H1 (cell line): ENCODE measurements at regions not wholly inside any gene's neighbourhood (a gene's known extent, or its start where the extent isn't known, plus 50 kb on each side); places are given as distances from the start of the nearest gene placed in this dataset.

ENCODE experiments used
- CTCF ChIA-PET: fragments of 300-600 bp; sonication (Branson Sonifier 250); formaldehyde crosslinking; loops from one replicate; lab custom pipeline; 2021; ENCODE audit not compliant: partially characterized antibody; lab: Charles Lee
- POLR2A ChIA-PET: fragments of 300-600 bp; sonication (Branson Sonifier 250); formaldehyde crosslinking; loops from one replicate; lab custom pipeline; 2021; ENCODE audit warnings: inconsistent platforms; ENCODE audit not compliant: partially characterized antibody; lab: Charles Lee
- DNase-seq, 2 experiments: peaks; one replicate each; pipeline versions ENCODE4 v3.0.0 to v3.0.0-alpha.2; 2010 to 2022; ENCODE audit warnings: low spot score in 2 of 2, low read depth in 1 of 2, mixed read lengths in 1 of 2
- FAIRE-seq: peaks from 2 replicates; lab custom pipeline; 2011; peaks lifted over from hg19 to GRCh38; lab: Jason Lieb, UNC
- H2AFZ ChIP-seq: 2 replicates; pipeline ENCODE4 v1.8.1; 2012; ENCODE audit warnings: low read length, inconsistent platforms
- H2AK5ac ChIP-seq: 2 replicates; pipeline ENCODE4 v1.6.1; 2013; ENCODE audit warnings: low read depth, low read length
- H2BK120ac ChIP-seq: replicated peaks from 2 replicates; pipeline ENCODE3; 2013; ENCODE audit warnings: low read depth, low read length, inconsistent platforms
- H2BK12ac ChIP-seq: 2 replicates; pipeline ENCODE4 v1.6.1; 2013; ENCODE audit warnings: low read depth, low read length
- H2BK15ac ChIP-seq: 2 replicates; pipeline ENCODE4 v1.6.1; 2013; ENCODE audit warnings: low read length
- H2BK20ac ChIP-seq: 2 replicates; pipeline ENCODE4 v1.6.1; 2013; ENCODE audit warnings: low read length
- H2BK5ac ChIP-seq: 2 replicates; pipeline ENCODE4 v1.6.1; 2013; ENCODE audit warnings: low read depth, low read length
- H3K14ac ChIP-seq: 2 replicates; pipeline ENCODE4 v1.6.1; 2013; ENCODE audit warnings: inconsistent platforms; ENCODE audit not compliant: insufficient read length
- H3K18ac ChIP-seq: 2 replicates; pipeline ENCODE4 v1.6.1; 2013; ENCODE audit warnings: low read length; ENCODE audit errors: extremely low read depth
- H3K23ac ChIP-seq: 2 replicates; pipeline ENCODE4 v1.6.1; 2013; ENCODE audit warnings: inconsistent platforms; ENCODE audit not compliant: insufficient read length
- H3K23me2 ChIP-seq: 2 replicates; pipeline ENCODE4 v1.6.1; 2013; ENCODE audit warnings: low read depth, low read length
- H3K27ac ChIP-seq: 2 replicates; pipeline ENCODE4 v1.6.1; 2011; ENCODE audit warnings: low read depth, low read length, inconsistent platforms
- H3K27me3 ChIP-seq, 4 experiments: replicated peaks in 1 of 4; 1 replicate in 1 of 4; 2 replicates in 3 of 4; pipeline versions ENCODE4 v1.6.1 to v1.8.1; 2011 to 2013; ENCODE audit warnings: low read length in 3 of 4, mild to moderate bottlenecking in 3 of 4, inconsistent platforms in 2 of 4, mixed read lengths in 2 of 4, moderate library complexity in 1 of 4; ENCODE audit not compliant: control insufficient read depth in 3 of 4, insufficient read depth in 3 of 4; ENCODE audit errors: extremely low read depth in 1 of 4
- H3K36me3 ChIP-seq, 4 experiments: 2 replicates each; pipeline versions ENCODE4 v1.6.1 to v1.8.1; 2011 to 2013; ENCODE audit warnings: mild to moderate bottlenecking in 4 of 4, low read length in 3 of 4, moderate library complexity in 2 of 4, control low read depth in 1 of 4, inconsistent platforms in 1 of 4; ENCODE audit not compliant: insufficient read depth in 4 of 4, control insufficient read depth in 2 of 4
- H3K4ac ChIP-seq: replicated peaks from 2 replicates; pipeline ENCODE3; 2013; ENCODE audit warnings: low read length, low read depth, mixed read lengths, inconsistent platforms; ENCODE audit not compliant: insufficient read length
- H3K4me1 ChIP-seq, 4 experiments: replicated peaks in 1 of 4; 1 replicate in 1 of 4; 2 replicates in 3 of 4; pipeline versions ENCODE4 v1.6.1 to v1.8.1; 2011 to 2013; ENCODE audit warnings: low read length in 3 of 4, inconsistent platforms in 2 of 4, mixed read lengths in 1 of 4; ENCODE audit not compliant: insufficient read depth in 4 of 4, control insufficient read depth in 3 of 4
- H3K4me2 ChIP-seq, 2 experiments: 2 replicates each; pipeline versions ENCODE4 v1.6.1 to v1.8.1; 2011 to 2013; ENCODE audit warnings: low read depth in 2 of 2, low read length in 2 of 2, control low read depth in 1 of 2, inconsistent platforms in 1 of 2, mild to moderate bottlenecking in 1 of 2; ENCODE audit not compliant: insufficient read depth in 1 of 2
- H3K4me3 ChIP-seq, 4 experiments: fragments of 200-600, 300-600 bp in 1 of 4; sonication (generic), shearing (Covaris generic), sonication (Bioruptor Twin) in 1 of 4; 2 replicates each; pipeline versions ENCODE4 v1.5.1 to v1.8.1; 2011 to 2016; ENCODE audit warnings: low read length in 4 of 4, low read depth in 3 of 4, control low read depth in 2 of 4, inconsistent platforms in 2 of 4, mild to moderate bottlenecking in 2 of 4, mixed read lengths in 1 of 4, moderate library complexity in 1 of 4; ENCODE audit not compliant: insufficient read depth in 2 of 4; ENCODE audit errors: extremely low read depth in 1 of 4
- H3K56ac ChIP-seq: replicated peaks from 2 replicates; pipeline ENCODE3; 2013; ENCODE audit warnings: low read depth, mild to moderate bottlenecking, mixed read lengths, low read length, inconsistent platforms; ENCODE audit not compliant: insufficient read length
- H3K79me1 ChIP-seq: 2 replicates; pipeline ENCODE4 v1.6.1; 2013; ENCODE audit warnings: low read depth, low read length, control low read depth
- H3K79me2 ChIP-seq, 2 experiments: 2 replicates each; pipeline versions ENCODE4 v1.6.1 to v1.8.1; 2012 to 2013; ENCODE audit warnings: low read length in 2 of 2, mild to moderate bottlenecking in 2 of 2, inconsistent platforms in 1 of 2; ENCODE audit not compliant: insufficient read depth in 2 of 2, control insufficient read depth in 1 of 2
- H3K9ac ChIP-seq, 4 experiments: replicated peaks in 1 of 4; 1 replicate in 1 of 4; 2 replicates in 3 of 4; pipeline versions ENCODE4 v1.6.1 to v1.8.1; 2011 to 2013; ENCODE audit warnings: low read depth in 3 of 4, low read length in 3 of 4, control low read depth in 2 of 4, mild to moderate bottlenecking in 2 of 4, moderate library complexity in 2 of 4, inconsistent platforms in 1 of 4; ENCODE audit errors: extremely low read depth in 1 of 4
- H3K9me3 ChIP-seq, 2 experiments: 2 replicates each; pipeline versions ENCODE4 v1.6.1 to v1.8.1; 2012 to 2013; ENCODE audit warnings: mild to moderate bottlenecking in 2 of 2, moderate library complexity in 2 of 2, control low read depth in 1 of 2, inconsistent platforms in 1 of 2, low read depth in 1 of 2, low read length in 1 of 2, mixed read lengths in 1 of 2; ENCODE audit not compliant: insufficient read depth in 2 of 2
- H4K20me1 ChIP-seq, 2 experiments: replicated peaks in 1 of 2; 2 replicates each; pipeline versions ENCODE3 to v1.8.1; 2011 to 2013; ENCODE audit warnings: inconsistent platforms in 2 of 2, low read length in 2 of 2, mild to moderate bottlenecking in 1 of 2; ENCODE audit not compliant: insufficient read depth in 2 of 2, control insufficient read depth in 1 of 2
- H4K5ac ChIP-seq: 2 replicates; pipeline ENCODE4 v1.6.1; 2013; ENCODE audit warnings: low read length, low read depth, mixed read lengths, inconsistent platforms; ENCODE audit not compliant: insufficient read length
- H4K8ac ChIP-seq: 2 replicates; pipeline ENCODE4 v1.8.0; 2013; ENCODE audit warnings: mild to moderate bottlenecking, moderate library complexity, low read length, inconsistent platforms; ENCODE audit not compliant: insufficient read depth; ENCODE audit errors: extremely low read depth
- H4K91ac ChIP-seq: replicated peaks from 2 replicates; pipeline ENCODE3; 2013; ENCODE audit warnings: low read length, mixed read lengths, inconsistent platforms; ENCODE audit not compliant: insufficient read length
- ASH2L ChIP-seq: fragments of 200-600, 300-600 bp; sonication (generic); IDR thresholded peaks from one replicate; pipeline ENCODE4 v1.7.1; 2017; ENCODE audit warnings: low read length
- BACH1 ChIP-seq: IDR thresholded peaks from 2 replicates; pipeline ENCODE4 v1.6.1; 2012; ENCODE audit warnings: low read length, improper control_type of control experiment
- CEBPB ChIP-seq: IDR thresholded peaks from 2 replicates; pipeline ENCODE4 v1.6.1; 2012; ENCODE audit warnings: low read depth, low read length
- EZH2 ChIP-seq: fragments of 200-600 bp; sonication (generic); IDR thresholded peaks from 2 replicates; pipeline ENCODE4 v1.7.1; 2012; ENCODE audit warnings: low read depth, mild to moderate bottlenecking, moderate library complexity, low read length, inconsistent platforms; ENCODE audit not compliant: severe bottlenecking
- FOSL1 ChIP-seq: IDR thresholded peaks from 2 replicates; pipeline ENCODE4 v1.6.1; 2011; ENCODE audit warnings: mild to moderate bottlenecking, low read depth, low read length, moderate library complexity; ENCODE audit not compliant: insufficient read depth
- HDAC6 ChIP-seq: IDR thresholded peaks from one replicate; pipeline ENCODE4 v1.7.1; 2012; ENCODE audit warnings: low read depth, mild to moderate bottlenecking, inconsistent platforms, low read length, moderate library complexity
- MAFK ChIP-seq: IDR thresholded peaks from 2 replicates; pipeline ENCODE4 v1.6.1; 2012; ENCODE audit warnings: low read depth, mild to moderate bottlenecking, improper control_type of control experiment, low read length
- MAX ChIP-seq: IDR thresholded peaks from 2 replicates; pipeline ENCODE4 v1.6.1; 2012; ENCODE audit warnings: inconsistent platforms
- POU5F1 ChIP-seq: IDR thresholded peaks from 2 replicates; pipeline ENCODE4 v1.6.1; 2011; ENCODE audit warnings: low read depth, mild to moderate bottlenecking, low read length, moderate library complexity
- SAP30 ChIP-seq: fragments of 300-600 bp; sonication (generic); IDR thresholded peaks from 2 replicates; pipeline ENCODE4 v1.7.1; 2012; ENCODE audit warnings: low read length, moderate library complexity, mild to moderate bottlenecking, inconsistent platforms; ENCODE audit not compliant: insufficient read depth, insufficient replicate concordance
- SIRT6 ChIP-seq: IDR thresholded peaks from one replicate; pipeline ENCODE4 v1.7.1; 2012; ENCODE audit warnings: low read length, inconsistent platforms
- TBP ChIP-seq: IDR thresholded peaks from 2 replicates; pipeline ENCODE4 v1.6.1; 2011; ENCODE audit warnings: low read depth, low read length, improper control_type of control experiment
- USF2 ChIP-seq: IDR thresholded peaks from 2 replicates; pipeline ENCODE4 v1.6.1; 2011; ENCODE audit warnings: low read length, improper control_type of control experiment
- YY1 ChIP-seq: IDR thresholded peaks from 2 replicates; pipeline ENCODE4 v1.6.1; 2011; ENCODE audit warnings: low read depth, mild to moderate bottlenecking, low read length
- ZNF274 ChIP-seq: IDR thresholded peaks from 2 replicates; pipeline ENCODE4 v1.7.0; 2012; ENCODE audit warnings: low read length, borderline replicate concordance; ENCODE audit errors: extremely low read depth
- WGBS, 2 experiments: shearing (Covaris generic) in 1 of 2; methylation state at CpG; one replicate each; pipeline versions ENCODE4 v1.1.6 to v1.1.7; 2013 to 2015; ENCODE audit warnings: low lambda C conversion rate in 2 of 2, mixed read lengths in 2 of 2, inconsistent platforms in 1 of 2, low coverage in 1 of 2, missing lambda C conversion rate in 1 of 2; ENCODE audit not compliant: insufficient replicate concordance in 2 of 2, insufficient coverage in 1 of 2, insufficient read length in 1 of 2; ENCODE audit errors: extremely low coverage in 1 of 2, missing lambda C conversion rate in 1 of 2; 5-methylcytosine and 5-hydroxymethylcytosine counted together

- no peaks in the 10 kb centered on the region for H3K79me2 ChIP-seq
These were observed 216.3 kb upstream of the ETAA1 start for GRCh38 chr2:67180841-67181240.

More at GRCh38 chr2:67180841-67181240, 216.3 kb upstream of the ETAA1 start:
- Histone ChIP-seq H4K5ac (no peak overlapping the region), H2AFZ (no peak overlapping the region), H2BK12ac (no peak overlapping the region), H3K4me3 (no peak overlapping the region), H3K4ac (no peak overlapping the region), H3K36me3 (no peaks in the 10 kb centered on the region), H3K27me3 (no peaks in the 10 kb centered on the region), H3K14ac (no peak overlapping the region), H2BK5ac (no peak overlapping the region), H3K18ac (no peak overlapping the region), H2BK15ac (no peak overlapping the region), H4K8ac (no peak overlapping the region), H3K27ac (no peak overlapping the region), H3K4me2 (no peak overlapping the region), H2AK5ac (no peak overlapping the region), H3K9me3 (no peaks in the 10 kb centered on the region), H3K4me1 (no peaks in the 10 kb centered on the region), H2BK20ac (no peak overlapping the region), H4K20me1 (no peaks in the 10 kb centered on the region), H3K79me1 (no peaks in the 10 kb centered on the region), H3K56ac (no peak overlapping the region), H4K91ac (no peak overlapping the region), H3K23ac (no peak overlapping the region), H3K23me2 (no peaks in the 10 kb centered on the region; the same call in 1 of the 2 replicates), H2BK120ac (no peak overlapping the region), H3K9ac (no peak overlapping the region)
- TF ChIP-seq MAX (no peak), ZNF274 (no peak), EZH2 (no peak), USF2 (no peak), YY1 (no peak), ASH2L (no peak), CEBPB (no peak), SAP30 (no peak), MAFK (no peak), TBP (no peak), POU5F1 (no peak), SIRT6 (no peak), HDAC6 (no peak), FOSL1 (no peak), BACH1 (no peak)
- POLR2A ChIA-PET, result no interaction called here
- CTCF ChIA-PET, result no interaction called here
- 68% methylated on average over 2 of the region's 2 CpGs; no CpG with 5 or more reads in 1 of the 2 experiments for WGBS, 2 experiments
- DNase-seq (no peak), FAIRE-seq (no peak)
